GM18505 (cell line): ENCODE measurements at regions not wholly inside any gene's neighbourhood (a gene's known extent, or its start where the extent isn't known, plus 50 kb on each side); places are given as distances from the start of the nearest gene placed in this dataset.

Experiments used
- ATAC-seq: cut with Tn5 transposase; IDR thresholded peaks from one replicate; pipeline ENCODE4 v1.9.1; 2021; ENCODE audit not compliant: unreplicated experiment
- POLR2A ChIP-seq: IDR thresholded peaks from 4 replicates; pipeline ENCODE4 v1.6.1; 2011; ENCODE audit warnings: borderline replicate concordance; ENCODE audit not compliant: insufficient read depth, insufficient read length; ENCODE audit errors: extremely low read depth

- no peak for ATAC-seq
- no peak for TF ChIP-seq POLR2A
Measured at GRCh38 chr2:57934659-57935058, 111.9 kb upstream of the VRK2 start.

GRCh38 chr2:57936216-57936615, 110.4 kb upstream of the VRK2 start:
- TF ChIP-seq POLR2A, result no peak
- ATAC-seq, result no peak

- TF ChIP-seq POLR2A, result no peak
- no peak for ATAC-seq
Measured at GRCh38 chr2:57937456-57937855, 109.2 kb upstream of the VRK2 start.

GRCh38 chr2:57941816-57942215, 104.8 kb upstream of the VRK2 start:
- no peak for ATAC-seq
- no peak for TF ChIP-seq POLR2A

- no peak for ATAC-seq
- no peak for TF ChIP-seq POLR2A
Measured at GRCh38 chr2:57943315-57943714, 103.3 kb upstream of the VRK2 start.

GRCh38 chr2:57947398-57947797, 99.2 kb upstream of the VRK2 start:
- no peak for TF ChIP-seq POLR2A
- no peak for ATAC-seq

- TF ChIP-seq POLR2A, result no peak
- no peak for ATAC-seq
Measured at GRCh38 chr2:57954020-57954419, 92.6 kb upstream of the VRK2 start.

GRCh38 chr2:57957238-57957637, 89.4 kb upstream of the VRK2 start:
- no peak for TF ChIP-seq POLR2A
- no peak for ATAC-seq

GRCh38 chr2:57959390-57959789, 87.2 kb upstream of the VRK2 start:
- no peak for TF ChIP-seq POLR2A
- no peak for ATAC-seq

GRCh38 chr2:57962861-57963260, 83.7 kb upstream of the VRK2 start:
- no peak for ATAC-seq

GRCh38 chr2:57965219-57965618, 81.4 kb upstream of the VRK2 start:
- no peak for TF ChIP-seq POLR2A
- ATAC-seq, result no peak

More at GRCh38 chr2:57962861-57963260, 83.7 kb upstream of the VRK2 start:
- TF ChIP-seq POLR2A, result no peak

GRCh38 chr2:57965961-57966360, 80.6 kb upstream of the VRK2 start:
- TF ChIP-seq POLR2A, result no peak
- ATAC-seq, result no peak

GRCh38 chr2:57973621-57974186, 72.9 kb upstream of the VRK2 start:
- ATAC-seq, result no peak

GRCh38 chr2:57979158-57979557, 67.4 kb upstream of the VRK2 start:
- TF ChIP-seq POLR2A, result no peak
- ATAC-seq, result no peak

More at GRCh38 chr2:57973621-57974186, 72.9 kb upstream of the VRK2 start:
- no peak for TF ChIP-seq POLR2A
